ENCODE measurements at regions not wholly inside any gene's neighbourhood (a gene's known extent, or its start where the extent isn't known, plus 50 kb on each side); places are given as distances from the start of the nearest gene placed in this dataset.
"Not testable (repeated sequence)": the region's sequence is repeated elsewhere in the genome, so short reads cannot be mapped to it uniquely, and the experiment has no call there.

DNA sequence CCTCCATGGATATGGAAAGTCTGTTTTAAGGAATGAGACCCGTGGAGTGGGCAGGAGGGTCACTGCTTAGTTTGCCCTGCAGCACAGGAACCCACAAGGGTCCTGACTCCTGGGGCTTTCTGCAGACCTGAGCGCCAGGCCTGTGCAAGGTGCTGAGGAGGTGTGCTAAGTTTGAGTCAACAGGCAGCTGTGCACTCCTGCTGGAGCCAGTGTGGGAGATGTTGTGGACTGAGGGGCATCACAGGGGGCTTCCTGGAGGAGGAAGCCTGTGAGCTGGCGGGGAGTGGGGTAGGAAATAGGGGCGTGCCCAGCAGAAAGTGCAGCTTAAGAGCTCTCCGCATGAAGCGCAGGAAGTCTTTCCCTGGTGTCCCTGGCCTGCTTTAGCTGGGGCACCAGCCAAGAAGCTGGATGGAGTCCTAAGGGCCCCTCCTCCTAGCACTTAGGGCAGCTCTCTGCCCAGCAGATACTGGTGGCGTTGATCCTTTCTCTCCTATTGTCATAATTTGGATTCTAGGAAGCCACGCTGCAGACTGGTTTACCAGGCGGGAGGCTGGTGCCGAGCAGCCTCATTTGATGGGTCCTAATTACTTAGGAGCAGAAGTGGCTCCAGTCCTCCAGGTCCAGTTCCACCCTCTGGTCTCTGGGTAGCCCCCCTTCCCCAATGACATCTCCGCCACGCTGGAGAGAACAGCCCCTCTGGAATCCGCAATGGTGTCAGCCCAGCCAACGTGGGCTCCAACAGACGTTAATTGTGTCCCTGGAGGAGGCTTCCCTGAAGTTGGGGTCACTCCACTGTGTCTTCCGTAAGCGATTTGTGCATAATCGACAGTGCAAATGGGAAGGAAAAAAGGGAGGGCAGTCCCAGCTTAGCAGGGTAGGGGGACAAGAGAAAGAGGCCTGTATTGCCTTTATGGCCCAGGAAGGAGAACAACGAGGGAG, 309.2 kb downstream of the ZNF536 start (continued):
- no peak for TF ChIP-seq BCL11A (IDR thresholded peaks at IDR 0.05; ENCODE audit: low read depth in 2 of 2, low read length in 2 of 2)
- TF ChIP-seq TBP (IDR thresholded peaks at IDR 0.05; ENCODE audit: low read depth, low read length), result no peak
- TF ChIP-seq SAP30 (IDR thresholded peaks at IDR 0.05; ENCODE audit: insufficient read depth, insufficient replicate concordance, low read length), result no peak
- no peak for TF ChIP-seq JUN (IDR thresholded peaks at IDR 0.05; ENCODE audit: low read depth, low read length)
- TF ChIP-seq SP4 (IDR thresholded peaks at IDR 0.05; ENCODE audit: low read length), result no peak
- TF ChIP-seq BRCA1 (IDR thresholded peaks at IDR 0.05; ENCODE audit: low read depth, low read length), result no peak
- TF ChIP-seq CBX8 (IDR thresholded peaks at IDR 0.05; ENCODE audit: borderline replicate concordance, low read depth, low read length), result no peak
- no peak for TF ChIP-seq EP300 (IDR thresholded peaks at IDR 0.05; ENCODE audit: borderline replicate concordance in 1 of 2, low read depth in 2 of 2, low read length in 2 of 2)
- no peak for TF ChIP-seq GTF2F1 (IDR thresholded peaks at IDR 0.05; ENCODE audit: borderline replicate concordance, low read depth, low read length)
- no peak for TF ChIP-seq KDM5A (IDR thresholded peaks at IDR 0.05; ENCODE audit: low read length)
- TF ChIP-seq NRF1 (IDR thresholded peaks at IDR 0.05; ENCODE audit: low read depth, low read length), result no peak

DNA sequence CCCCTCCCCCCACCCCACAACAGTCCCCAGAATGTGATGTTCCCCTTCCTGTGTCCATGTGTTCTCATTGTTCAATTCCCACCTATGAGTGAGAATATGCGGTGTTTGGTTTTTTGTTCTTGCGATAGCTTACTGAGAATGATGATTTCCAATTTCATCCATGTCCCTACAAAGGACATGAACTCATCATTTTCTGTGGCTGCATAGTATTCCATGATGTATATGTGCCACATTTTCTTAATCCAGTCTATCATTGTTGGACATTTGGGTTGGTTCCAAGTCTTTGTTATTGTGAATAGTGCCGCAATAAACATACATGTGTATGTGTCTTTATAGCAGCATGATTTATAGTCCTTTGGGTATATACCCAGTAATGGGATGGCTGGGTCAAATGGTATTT, 308.2 kb downstream of the ZNF536 start:
- H3K4me2 ChIP-seq (ENCODE audit: insufficient read depth in 1 of 2, low read depth in 2 of 2, low read length in 2 of 2), result not testable (repeated sequence)

More for the DNA sequence above, 308.2 kb downstream of the ZNF536 start:
- H2BK15ac ChIP-seq (ENCODE audit: low read length); FAIRE-seq; H4K91ac ChIP-seq (replicated peaks; ENCODE audit: insufficient read length, low read length); H3K18ac ChIP-seq (ENCODE audit: extremely low read depth, low read length); H3K4me3 ChIP-seq (ENCODE audit: extremely low read depth in 1 of 4, insufficient read depth in 2 of 4, low read depth in 3 of 4, low read length in 4 of 4); H2AFZ ChIP-seq (ENCODE audit: low read length); H3K79me1 ChIP-seq (ENCODE audit: low read depth, low read length); H3K9ac ChIP-seq (replicated peaks in 1 of 4; ENCODE audit: extremely low read depth in 1 of 4, low read depth in 3 of 4, low read length in 3 of 4); H2BK20ac ChIP-seq (ENCODE audit: low read length); H3K79me2 ChIP-seq (ENCODE audit: control insufficient read depth in 1 of 2, insufficient read depth in 2 of 2, low read length in 2 of 2); H2BK5ac ChIP-seq (ENCODE audit: low read depth, low read length); H2BK120ac ChIP-seq (replicated peaks; ENCODE audit: low read depth, low read length); H2BK12ac ChIP-seq (ENCODE audit: low read depth, low read length); H3K36me3 ChIP-seq (ENCODE audit: control insufficient read depth in 2 of 4, insufficient read depth in 4 of 4, low read length in 3 of 4); H3K23ac ChIP-seq (ENCODE audit: insufficient read length); H3K4me1 ChIP-seq (replicated peaks in 1 of 4; ENCODE audit: control insufficient read depth in 3 of 4, insufficient read depth in 4 of 4, low read length in 3 of 4); H2AK5ac ChIP-seq (ENCODE audit: low read depth, low read length); DNase-seq (ENCODE audit: low read depth in 1 of 2, low spot score in 2 of 2); H4K20me1 ChIP-seq (replicated peaks in 1 of 2; ENCODE audit: control insufficient read depth in 1 of 2, insufficient read depth in 2 of 2, low read length in 2 of 2); H3K56ac ChIP-seq (replicated peaks; ENCODE audit: insufficient read length, low read depth, low read length); H4K5ac ChIP-seq (ENCODE audit: insufficient read length, low read depth, low read length); H4K8ac ChIP-seq (ENCODE audit: extremely low read depth, insufficient read depth, low read length); H3K4ac ChIP-seq (replicated peaks; ENCODE audit: insufficient read length, low read depth, low read length); H3K27ac ChIP-seq (ENCODE audit: low read depth, low read length); H3K14ac ChIP-seq (ENCODE audit: insufficient read length); POLR2A ChIA-PET (ENCODE audit: partially characterized antibody); H3K23me2 ChIP-seq (ENCODE audit: low read depth, low read length); H3K27me3 ChIP-seq (replicated peaks in 1 of 4; ENCODE audit: control insufficient read depth in 3 of 4, extremely low read depth in 1 of 4, insufficient read depth in 3 of 4, low read length in 3 of 4); H3K9me3 ChIP-seq (ENCODE audit: insufficient read depth in 2 of 2, low read depth in 1 of 2, low read length in 1 of 2): not testable (repeated sequence)
- CTCF ChIA-PET (ENCODE audit: partially characterized antibody), result interaction anchor here (3.9 kb wide), 1 partner anchor 13 kb away, joined by 44 read pairs; no protein-coding TSS in a partner anchor
- WGBS, 2 experiments (ENCODE audit: extremely low coverage in 1 of 2, insufficient coverage in 1 of 2, insufficient read length in 1 of 2, insufficient replicate concordance in 2 of 2, low coverage in 1 of 2, low lambda C conversion rate in 2 of 2, missing lambda C conversion rate in 1 of 2), result 100% methylated on average over 2 of the region's 3 CpGs; no CpG with 5 or more reads in 1 of the 2 experiments
